Upper lobe of right lung (tissue), 1 donor: ENCODE measurements at regions not wholly inside any gene's neighbourhood (a gene's known extent, or its start where the extent isn't known, plus 50 kb on each side); places are given as distances from the start of the nearest gene placed in this dataset.
A peak's percentile ranks its signal among the peaks of the same experiment; 100 is the strongest.

ENCODE experiments used
- ATAC-seq: fragments of 200-7000 bp; cut with Tn5 transposase; one replicate; pipeline ENCODE4 v1.9.1; 2020; ENCODE audit warnings: mild to moderate bottlenecking, moderate library complexity
- DNase-seq: peaks from one replicate; pipeline ENCODE4 v3.0.0-alpha.2; 2020
- H3K27ac ChIP-seq: fragments of 200-600 bp; one replicate; pipeline ENCODE4 v1.8.0; 2022
- H3K27me3 ChIP-seq: fragments of 200-600 bp; one replicate; pipeline ENCODE4 v1.8.0; 2022; ENCODE audit warnings: mild to moderate bottlenecking
- H3K36me3 ChIP-seq: fragments of 200-600 bp; one replicate; pipeline ENCODE4 v1.8.0; 2022
- H3K4me1 ChIP-seq: fragments of 200-600 bp; one replicate; pipeline ENCODE4 v1.8.0; 2022
- H3K4me3 ChIP-seq: fragments of 200-600 bp; one replicate; pipeline ENCODE4 v1.8.0; 2022; ENCODE audit warnings: mild to moderate bottlenecking
- H3K9me3 ChIP-seq: fragments of 200-600 bp; one replicate; pipeline ENCODE4 v1.8.0; 2022
- CTCF ChIP-seq: fragments of 200-600 bp; IDR thresholded peaks from one replicate; pipeline ENCODE4 v1.8.0; 2022; ENCODE audit warnings: antibody characterized with exemption
- intact Hi-C: fragments of 100-400 bp; cut with DNase I; formaldehyde crosslinking; loops from one replicate; pipeline ENCODE4 v1.11.0; 2022
- donor health status: DM: no; HTN: yes; CAD: no; lungs with severe emphysema.

GRCh38 chr18:56455141-56455540, 183.3 kb downstream of the TXNL1 start:
- H3K27me3 ChIP-seq: no peaks in the 10 kb centered on the region
- intact Hi-C loops: no loop called here
- no peak overlapping the region for H3K4me3 ChIP-seq
- no peaks in the 10 kb centered on the region for H3K4me1 ChIP-seq
- no peak overlapping the region for H3K27ac ChIP-seq
- H3K36me3 ChIP-seq: no peaks in the 10 kb centered on the region
- DNase-seq (no peak), ATAC-seq (no peak)
- TF ChIP-seq CTCF: no peak
- no peaks in the 10 kb centered on the region for H3K9me3 ChIP-seq

- ATAC-seq: no peak
- no peaks in the 10 kb centered on the region for H3K36me3 ChIP-seq
- intact Hi-C loops: no loop called here
These were observed 184.8 kb downstream of the TXNL1 start for GRCh38 chr18:56453631-56454030.

GRCh38 chr18:56451188-56451587, 187.2 kb downstream of the TXNL1 start:
- no peaks in the 10 kb centered on the region for H3K27me3 ChIP-seq
- TF ChIP-seq CTCF: no peak
- H3K4me1 ChIP-seq: no peaks in the 10 kb centered on the region
- H3K4me3 ChIP-seq: no peak overlapping the region
- intact Hi-C loops: no loop called here
- no peaks in the 10 kb centered on the region for H3K9me3 ChIP-seq
- no peak overlapping the region for H3K27ac ChIP-seq
- no peak for ATAC-seq
- DNase-seq: no peak
- H3K36me3 ChIP-seq: no peaks in the 10 kb centered on the region

More at GRCh38 chr18:56453631-56454030, 184.8 kb downstream of the TXNL1 start:
- Histone ChIP-seq H3K27ac (no peak overlapping the region), H3K4me3 (no peak overlapping the region), H3K4me1 (no peaks in the 10 kb centered on the region), H3K9me3 (no peaks in the 10 kb centered on the region), H3K27me3 (no peaks in the 10 kb centered on the region)
- TF ChIP-seq CTCF: no peak
- DNase-seq: no peak

- ATAC-seq (no peak), DNase-seq (no peak)
- Histone ChIP-seq H3K27me3 (no peaks in the 10 kb centered on the region), H3K9me3 (no peaks in the 10 kb centered on the region), H3K27ac (no peak overlapping the region), H3K36me3 (no peaks in the 10 kb centered on the region), H3K4me1 (no peaks in the 10 kb centered on the region), H3K4me3 (no peak overlapping the region)
- intact Hi-C loops: no loop called here
- TF ChIP-seq CTCF: no peak
These were observed 189.6 kb downstream of the TXNL1 start for GRCh38 chr18:56448751-56449150.

GRCh38 chr18:56445422-56445821, 193.0 kb downstream of the TXNL1 start:
- intact Hi-C loops: no loop called here
- peak; percentile 48 for ATAC-seq

More at GRCh38 chr18:56445422-56445821, 193.0 kb downstream of the TXNL1 start:
- Histone ChIP-seq H3K27me3 (no peaks in the 10 kb centered on the region), H3K4me3 (no peak overlapping the region), H3K9me3 (no peaks in the 10 kb centered on the region), H3K4me1 (no peaks in the 10 kb centered on the region), H3K36me3 (no peaks in the 10 kb centered on the region), H3K27ac (no peak overlapping the region)
- DNase-seq: no peak
- TF ChIP-seq CTCF: no peak
